IMR-90 (cell line): ENCODE measurements at regions not wholly inside any gene's neighbourhood (a gene's known extent, or its start where the extent isn't known, plus 50 kb on each side); places are given as distances from the start of the nearest gene placed in this dataset.

Experiments used
- ATAC-seq: fragments of 200-7000 bp; cut with Tn5 transposase; 2 replicates; pipeline ENCODE4 v1.9.1; 2020; ENCODE audit warnings: low read depth, mild to moderate bottlenecking, moderate library complexity
- BruUV-seq: library from RNA; stranded (reverse); fragments of 400-500 nt; replicated peaks from 2 replicates; lab custom pipeline; 2021; lab: Mats Ljungman, UMichigan
- CTCF ChIA-PET: fragments of 300-600 bp; formaldehyde crosslinking; extraction: SDS; loops from one replicate; lab custom pipeline; 2021; ENCODE audit warnings: antibody characterized with exemption; lab: Yijun Ruan, JAX
- POLR2A ChIA-PET: fragments of 300-600 bp; sonication (Branson Sonifier 250); formaldehyde crosslinking; loops from one replicate; lab custom pipeline; 2022; ENCODE audit warnings: antibody characterized with exemption; ENCODE audit not compliant: unreplicated experiment; lab: Charles Lee
- DNase-seq: peaks from one replicate; pipeline ENCODE4 v3.0.0; 2013
- H2AFZ ChIP-seq: replicated peaks from 2 replicates; pipeline ENCODE3; 2013; ENCODE audit warnings: low read length, mild to moderate bottlenecking; ENCODE audit not compliant: poor library complexity
- H2AK5ac ChIP-seq: 2 replicates; pipeline ENCODE4 v1.6.1; 2013; ENCODE audit warnings: low read depth, low read length, inconsistent platforms
- H2AK9ac ChIP-seq: replicated peaks from 2 replicates; pipeline ENCODE3; 2013; ENCODE audit warnings: mild to moderate bottlenecking, low read depth, low read length, moderate library complexity; ENCODE audit not compliant: poor library complexity
- H2BK120ac ChIP-seq: 2 replicates; pipeline ENCODE4 v1.6.1; 2013; ENCODE audit warnings: low read depth, low read length, inconsistent platforms
- H2BK15ac ChIP-seq: 3 replicates; pipeline ENCODE4 v1.6.1; 2013; ENCODE audit warnings: low read depth, low read length, inconsistent platforms
- H2BK20ac ChIP-seq: 2 replicates; pipeline ENCODE4 v1.6.1; 2013; ENCODE audit warnings: low read depth, mild to moderate bottlenecking, inconsistent platforms, low read length, moderate library complexity
- H2BK5ac ChIP-seq: 2 replicates; pipeline ENCODE4 v1.6.1; 2013; ENCODE audit warnings: mild to moderate bottlenecking, low read depth, low read length, inconsistent platforms; ENCODE audit not compliant: poor library complexity, severe bottlenecking
- H3K14ac ChIP-seq: replicated peaks from 2 replicates; pipeline ENCODE4 v1.6.1; 2013; ENCODE audit warnings: low read depth, low read length, inconsistent platforms
- H3K18ac ChIP-seq: 2 replicates; pipeline ENCODE4 v1.6.1; 2013; ENCODE audit warnings: low read depth, low read length, control low read depth
- H3K23ac ChIP-seq: 2 replicates; pipeline ENCODE4 v1.6.1; 2013; ENCODE audit warnings: low read depth, low read length, inconsistent platforms
- H3K27ac ChIP-seq: 2 replicates; pipeline ENCODE4 v1.5.1; 2013; ENCODE audit warnings: mild to moderate bottlenecking, control low read depth, low read length; ENCODE audit not compliant: insufficient read depth
- H3K27me3 ChIP-seq: 2 replicates; pipeline ENCODE4 v1.6.1; 2013; ENCODE audit warnings: low read length; ENCODE audit not compliant: control insufficient read depth, insufficient read depth
- H3K36me3 ChIP-seq: 2 replicates; pipeline ENCODE4 v1.6.1; 2013; ENCODE audit warnings: low read length, mixed read lengths; ENCODE audit not compliant: control insufficient read depth, insufficient read depth
- H3K4ac ChIP-seq: 2 replicates; pipeline ENCODE4 v1.6.1; 2013; ENCODE audit warnings: low read depth, low read length, inconsistent platforms
- H3K4me1 ChIP-seq: 2 replicates; pipeline ENCODE4 v1.6.1; 2013; ENCODE audit warnings: low read length, mixed read lengths; ENCODE audit not compliant: control insufficient read depth, insufficient read depth
- H3K4me2 ChIP-seq: 2 replicates; pipeline ENCODE4 v1.6.1; 2013; ENCODE audit warnings: low read depth, mild to moderate bottlenecking, control low read depth, low read length, moderate library complexity
- H3K4me3 ChIP-seq: 2 replicates; pipeline ENCODE4 v1.5.1; 2013; ENCODE audit warnings: low read depth, mild to moderate bottlenecking, control low read depth, low read length, moderate library complexity; ENCODE audit not compliant: insufficient read depth
- H3K56ac ChIP-seq: 2 replicates; pipeline ENCODE4 v1.6.1; 2013; ENCODE audit warnings: low read length, inconsistent platforms; ENCODE audit not compliant: insufficient read depth; ENCODE audit errors: extremely low read depth
- H3K79me1 ChIP-seq, 2 experiments: 2 replicates each; pipeline ENCODE4 v1.6.1; 2013; ENCODE audit warnings: low read length in 2 of 2, inconsistent platforms in 1 of 2, low read depth in 1 of 2
- H3K9ac ChIP-seq: 2 replicates; pipeline ENCODE4 v1.6.1; 2013; ENCODE audit warnings: low read depth, low read length, control low read depth
- H3K9me1 ChIP-seq: 2 replicates; pipeline ENCODE4 v1.6.1; 2013; ENCODE audit warnings: low read length, inconsistent platforms; ENCODE audit not compliant: insufficient read depth
- H3K9me3 ChIP-seq: 2 replicates; pipeline ENCODE4 v1.6.1; 2013; ENCODE audit warnings: low read length; ENCODE audit not compliant: control insufficient read depth, insufficient read depth
- H4K20me1 ChIP-seq: 2 replicates; pipeline ENCODE4 v1.6.1; 2013; ENCODE audit warnings: low read length, inconsistent platforms; ENCODE audit not compliant: insufficient read depth
- H4K5ac ChIP-seq: 2 replicates; pipeline ENCODE4 v1.6.1; 2013; ENCODE audit warnings: mild to moderate bottlenecking, low read depth, low read length, control low read depth
- H4K8ac ChIP-seq, 2 experiments: 2 replicates each; pipeline ENCODE4 v1.6.1; 2013; ENCODE audit warnings: low read depth in 2 of 2, low read length in 2 of 2, control low read depth in 1 of 2, inconsistent platforms in 1 of 2
- H4K91ac ChIP-seq: 2 replicates; pipeline ENCODE4 v1.6.1; 2013; ENCODE audit warnings: low read depth, low read length, inconsistent platforms; ENCODE audit not compliant: insufficient read depth
- BHLHE40 ChIP-seq: fragments of 150-350 bp; IDR thresholded peaks from 2 replicates; pipeline ENCODE4 v1.6.1; 2016; ENCODE audit warnings: mild to moderate bottlenecking, low read depth, low read length
- CEBPB ChIP-seq: IDR thresholded peaks from 2 replicates; pipeline ENCODE4 v1.6.1; 2012; ENCODE audit warnings: low read depth, low read length, improper control_type of control experiment
- FOS ChIP-seq: fragments of 150-350 bp; IDR thresholded peaks from 2 replicates; pipeline ENCODE4 v1.6.1; 2016; ENCODE audit warnings: low read depth, low read length
- MAFK ChIP-seq: IDR thresholded peaks from 2 replicates; pipeline ENCODE4 v1.6.1; 2012; ENCODE audit warnings: low read depth, low read length, improper control_type of control experiment
- MAZ ChIP-seq: IDR thresholded peaks from 2 replicates; pipeline ENCODE4 v1.6.1; 2012; ENCODE audit warnings: low read depth, mild to moderate bottlenecking, low read length, improper control_type of control experiment, moderate library complexity, borderline replicate concordance
- MXI1 ChIP-seq: IDR thresholded peaks from 2 replicates; pipeline ENCODE4 v1.6.1; 2012; ENCODE audit warnings: low read depth, mild to moderate bottlenecking, low read length, moderate library complexity, borderline replicate concordance
- RAD21 ChIP-seq: IDR thresholded peaks from 2 replicates; pipeline ENCODE4 v1.6.1; 2012; ENCODE audit warnings: low read length, improper control_type of control experiment
- RFX5 ChIP-seq: IDR thresholded peaks from 2 replicates; pipeline ENCODE4 v1.8.0; 2012; ENCODE audit warnings: low read depth, mild to moderate bottlenecking, low read length, moderate library complexity
- dilution Hi-C: fragments of 300-500 bp; cut with HindIII; formaldehyde crosslinking; loops from one replicate; pipeline ENCODE4 v1.14.3; 2018; ENCODE audit warnings: low sequenced_read_pairs; ENCODE audit not compliant: unreplicated experiment
- in situ Hi-C: fragments of 300-500 bp; cut with MboI; formaldehyde crosslinking; loops from 3 replicates; pipeline ENCODE4 v1.14.3; 2019; ENCODE audit warnings: low sequenced_read_pairs, inconsistent platforms, mixed read lengths
- intact Hi-C: fragments of 100-400 bp; cut with micrococcal nuclease; formaldehyde crosslinking; loops from 2 replicates; pipeline ENCODE4 v1.10.0; 2022
- TF ChIP-seq, protein P1 (sequence below): fragments of 150-350 bp; IDR thresholded peaks from 2 replicates; pipeline ENCODE4 v1.6.1; 2016; ENCODE audit warnings: low read depth, mild to moderate bottlenecking, low read length, moderate library complexity, borderline replicate concordance

DNA sequence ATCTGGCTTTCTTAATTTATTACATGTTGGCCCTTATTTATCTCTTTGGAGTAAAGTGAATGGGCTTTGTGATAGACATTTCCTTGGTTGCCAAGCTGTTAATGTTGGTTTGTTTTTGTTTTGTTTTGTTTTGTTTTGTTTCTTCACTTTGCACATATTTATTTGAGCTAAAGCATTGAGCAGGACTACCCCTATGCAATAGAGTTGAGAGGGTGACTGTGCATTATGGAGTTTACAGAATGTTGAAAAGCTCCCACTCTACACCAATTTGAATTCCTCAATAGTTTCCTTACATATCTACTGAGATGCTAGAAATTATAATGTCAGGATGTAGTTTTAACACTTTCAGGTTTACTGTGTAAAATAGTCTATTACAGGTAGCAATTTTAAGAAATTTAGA lies 462.8 kb upstream of the CBLB start:
- no peak overlapping the region for H3K27ac ChIP-seq
- no peak overlapping the region for H3K18ac ChIP-seq
- H3K4me3 ChIP-seq, result no peak overlapping the region
- H2BK5ac ChIP-seq, result no peak overlapping the region
- DNase-seq (no peak), ATAC-seq (no peak)
- no peak overlapping the region for H2AK9ac ChIP-seq
- no peak overlapping the region for H3K14ac ChIP-seq
- H3K4me2 ChIP-seq, result no peak overlapping the region
- H4K20me1 ChIP-seq, result no peaks in the 10 kb centered on the region
- no peak overlapping the region for H3K56ac ChIP-seq
- H3K9me3 ChIP-seq, result no peaks in the 10 kb centered on the region
- H4K91ac ChIP-seq, result no peak overlapping the region
- no peaks in the 10 kb centered on the region for H3K79me1 ChIP-seq
- no peaks in the 10 kb centered on the region for H3K9me1 ChIP-seq
- H2BK20ac ChIP-seq, result no peak overlapping the region
- H2AK5ac ChIP-seq, result no peak overlapping the region
- in situ Hi-C loops, result no loop called here
- no peak overlapping the region for H4K5ac ChIP-seq
- no peak overlapping the region for H3K23ac ChIP-seq
- H3K27me3 ChIP-seq, result no peaks in the 10 kb centered on the region
- BruUV-seq, result no TSS peak
- TF ChIP-seq FOS, result no peak
- no peak for TF ChIP-seq MXI1
- no peak for TF ChIP-seq CEBPB
- TF ChIP-seq MAFK, result no peak
- TF ChIP-seq, protein P1, sequence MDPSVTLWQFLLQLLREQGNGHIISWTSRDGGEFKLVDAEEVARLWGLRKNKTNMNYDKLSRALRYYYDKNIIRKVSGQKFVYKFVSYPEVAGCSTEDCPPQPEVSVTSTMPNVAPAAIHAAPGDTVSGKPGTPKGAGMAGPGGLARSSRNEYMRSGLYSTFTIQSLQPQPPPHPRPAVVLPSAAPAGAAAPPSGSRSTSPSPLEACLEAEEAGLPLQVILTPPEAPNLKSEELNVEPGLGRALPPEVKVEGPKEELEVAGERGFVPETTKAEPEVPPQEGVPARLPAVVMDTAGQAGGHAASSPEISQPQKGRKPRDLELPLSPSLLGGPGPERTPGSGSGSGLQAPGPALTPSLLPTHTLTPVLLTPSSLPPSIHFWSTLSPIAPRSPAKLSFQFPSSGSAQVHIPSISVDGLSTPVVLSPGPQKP, result no peak
- TF ChIP-seq RFX5, result no peak
- TF ChIP-seq BHLHE40, result no peak
- TF ChIP-seq RAD21, result no peak
- TF ChIP-seq MAZ, result no peak
- dilution Hi-C loops, result no loop called here
- intact Hi-C loops, result no loop called here
- H3K9ac ChIP-seq, result no peak overlapping the region
- no peak overlapping the region for H4K8ac ChIP-seq
- H3K4ac ChIP-seq, result no peak overlapping the region
- CTCF ChIA-PET, result interaction anchor here (0.5 kb wide), 1 partner anchor 74 kb away, joined by 7 read pairs; no protein-coding TSS in a partner anchor
- H2BK120ac ChIP-seq, result no peak overlapping the region
- POLR2A ChIA-PET, result no interaction called here
- H2BK15ac ChIP-seq, result no peak overlapping the region
- H2AFZ ChIP-seq, result no peak overlapping the region
- H3K36me3 ChIP-seq, result no peaks in the 10 kb centered on the region
- peaks cover 3% of the 10 kb centered on the region for H3K4me1 ChIP-seq
